T-cell (primary cell): ENCODE measurements at regions not wholly inside any gene's neighbourhood (a gene's known extent, or its start where the extent isn't known, plus 50 kb on each side); places are given as distances from the start of the nearest gene placed in this dataset.

Experiments
- ATAC-seq, 4 experiments: fragments of 200-7000 bp in 3 of 4; fragments of 150-1000 bp in 1 of 4; cut with Tn5 transposase; replicated peaks in 1 of 4; 1 replicate in 3 of 4; 2 replicates in 1 of 4; pipeline ENCODE4 v1.10.0; 2021; ENCODE audit warnings: moderate library complexity in 3 of 4, mild to moderate bottlenecking in 2 of 4, moderate number of reproducible peaks in 1 of 4
- CTCF ChIA-PET, 2 donors: fragments of 300-600 bp; sonication (Branson Sonifier 250); formaldehyde crosslinking; loops; one replicate each; lab custom pipeline; 2022; ENCODE audit warnings: antibody characterized with exemption in 2 of 2; lab: Charles Lee
- POLR2A ChIA-PET, 2 donors: fragments of 300-600 bp; sonication (Branson Sonifier 250); formaldehyde crosslinking; loops; one replicate each; lab custom pipeline; 2022; ENCODE audit warnings: antibody characterized with exemption in 2 of 2; lab: Charles Lee
- DNase-seq, 35 experiments: peaks; one replicate each; pipeline versions ENCODE4 v3.0.0 to v3.0.0-alpha.2; 2013 to 2023
- H3K27ac ChIP-seq: one replicate; pipeline ENCODE4 v1.5.1; 2013; ENCODE audit warnings: low read length
- H3K27me3 ChIP-seq, 2 experiments: replicated peaks in 1 of 2; 1 replicate in 1 of 2; 2 replicates in 1 of 2; pipeline versions ENCODE4 v1.6.1 to v1.7.0; 2013; ENCODE audit warnings: low read length in 1 of 2, mixed read lengths in 1 of 2; ENCODE audit not compliant: control insufficient read depth in 2 of 2, insufficient read depth in 2 of 2; ENCODE audit errors: extremely low read depth in 1 of 2
- H3K36me3 ChIP-seq, 2 donors: 1 replicate in 1 of 2; 2 replicates in 1 of 2; pipeline versions ENCODE4 v1.6.1 to v1.7.0; 2013; ENCODE audit warnings: low read length in 1 of 2; ENCODE audit not compliant: control insufficient read depth in 2 of 2, insufficient read depth in 1 of 2; ENCODE audit errors: extremely low read depth in 1 of 2
- H3K4me1 ChIP-seq, 2 experiments: 1 replicate in 1 of 2; 2 replicates in 1 of 2; pipeline versions ENCODE4 v1.6.1 to v1.7.0; 2013; ENCODE audit warnings: low read length in 2 of 2, mixed read lengths in 1 of 2; ENCODE audit not compliant: insufficient read depth in 2 of 2, control insufficient read depth in 1 of 2; ENCODE audit errors: extremely low read depth in 1 of 2
- H3K4me3 ChIP-seq, 2 donors: 1 replicate in 1 of 2; 2 replicates in 1 of 2; pipeline versions ENCODE4 v1.5.1 to v1.7.0; 2013; ENCODE audit warnings: mild to moderate bottlenecking in 2 of 2, low read length in 1 of 2, moderate library complexity in 1 of 2; ENCODE audit not compliant: control insufficient read depth in 1 of 2; ENCODE audit errors: extremely low read depth in 1 of 2
- H3K9me3 ChIP-seq: 2 replicates; pipeline ENCODE4 v1.7.0; 2013
- H3K27ac Mint-ChIP-seq, 2 donors: one replicate each; pipeline ENCODE4 v1.8.0; 2020 to 2021; ENCODE audit warnings: mild to moderate bottlenecking in 2 of 2, mixed read lengths in 2 of 2
- H3K27me3 Mint-ChIP-seq, 2 donors: one replicate each; pipeline ENCODE4 v1.8.0; 2021 to 2022; ENCODE audit warnings: mixed read lengths in 2 of 2
- H3K36me3 Mint-ChIP-seq: one replicate; pipeline ENCODE4 v1.8.0; 2021; ENCODE audit warnings: mixed read lengths
- H3K4me1 Mint-ChIP-seq, 3 donors: one replicate each; pipeline ENCODE4 v1.8.0; 2020 to 2022; ENCODE audit warnings: mixed read lengths in 3 of 3, mild to moderate bottlenecking in 1 of 3
- H3K4me3 Mint-ChIP-seq, 3 donors: one replicate each; pipeline ENCODE4 v1.8.0; 2020 to 2022; ENCODE audit warnings: mild to moderate bottlenecking in 3 of 3, mixed read lengths in 3 of 3, moderate library complexity in 3 of 3
- H3K9me3 Mint-ChIP-seq, 3 donors: one replicate each; pipeline ENCODE4 v1.8.0; 2020 to 2022; ENCODE audit warnings: mixed read lengths in 3 of 3
- WGBS: methylation state at CpG from one replicate; pipeline ENCODE4 v1.1.5; 2013; ENCODE audit warnings: missing lambda C conversion rate; ENCODE audit not compliant: insufficient coverage; 5-methylcytosine and 5-hydroxymethylcytosine counted together

DNA sequence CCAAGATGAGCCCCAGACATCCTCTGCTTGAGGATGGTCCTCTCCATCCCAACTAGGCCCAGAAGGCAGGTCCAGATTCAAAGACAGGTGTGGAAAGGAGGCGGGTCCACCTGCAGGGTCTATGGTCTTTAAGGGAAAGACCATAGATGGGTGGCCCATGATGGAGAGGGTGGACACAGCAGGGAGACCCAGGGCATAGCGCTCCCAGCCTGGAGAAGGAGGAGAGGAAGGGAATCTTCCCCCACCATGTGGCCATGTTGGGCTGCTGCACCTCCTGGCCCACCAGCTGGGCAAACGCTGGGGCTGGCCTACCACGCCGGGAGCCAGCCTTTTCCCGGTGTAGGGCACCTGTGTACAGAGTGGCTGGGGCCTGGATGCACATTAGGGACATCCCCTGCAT is 265.2 kb upstream of the TLE3 start:
- CTCF ChIA-PET, result no interaction called here
- ATAC-seq (no peak), DNase-seq (no peak)
- POLR2A ChIA-PET, result no interaction called here
- peaks cover 0 to 24% of the 10 kb centered on the region in 2 experiments for H3K27me3 ChIP-seq
- H3K9me3 ChIP-seq, result no peaks in the 10 kb centered on the region
- WGBS, result 77% methylated on average over 4 of the region's 6 CpGs
- H3K27me3 Mint-ChIP-seq, result peaks cover 13 to 19% of the 10 kb centered on the region in 2 donors
- no peaks in the 10 kb centered on the region for H3K4me1 ChIP-seq
- H3K4me3 ChIP-seq, result no peak overlapping the region
- no peaks in the 10 kb centered on the region for H3K36me3 Mint-ChIP-seq
- H3K4me1 Mint-ChIP-seq, result peaks cover 3 to 4% (median 3%) of the 10 kb centered on the region in 3 donors
- H3K27ac Mint-ChIP-seq, result no peak overlapping the region
- H3K4me3 Mint-ChIP-seq, result no peak overlapping the region
- no peaks in the 10 kb centered on the region for H3K36me3 ChIP-seq
- H3K9me3 Mint-ChIP-seq, result no peaks in the 10 kb centered on the region
- no peak overlapping the region for H3K27ac ChIP-seq

DNA sequence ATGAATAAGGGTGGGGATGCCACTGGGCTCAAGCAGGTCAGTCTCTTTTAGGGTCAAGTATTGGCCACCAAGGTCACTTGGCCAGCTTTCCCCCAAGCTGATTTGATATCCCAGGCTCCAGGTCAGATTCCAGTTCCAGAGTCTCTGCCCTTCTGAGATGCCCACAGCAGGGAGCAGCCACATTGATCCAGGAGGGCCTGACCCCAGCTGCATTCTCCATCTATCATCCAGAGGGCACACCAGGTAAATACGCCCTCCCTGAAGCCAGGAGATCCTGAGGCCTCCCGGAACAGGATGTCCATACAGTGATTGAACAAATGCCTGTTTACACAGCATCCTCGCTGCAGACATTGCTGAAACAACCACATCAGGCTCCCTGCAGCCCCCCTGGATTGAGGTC is 264.6 kb upstream of the TLE3 start:
- ATAC-seq, result no peak
- no peak overlapping the region for H3K4me3 Mint-ChIP-seq
- H3K27me3 Mint-ChIP-seq, result peaks cover 13 to 19% of the 10 kb centered on the region in 2 donors
- Histone ChIP-seq H3K4me1 (no peaks in the 10 kb centered on the region), H3K36me3 (no peaks in the 10 kb centered on the region), H3K4me3 (no peak overlapping the region), H3K9me3 (no peaks in the 10 kb centered on the region), H3K27ac (no peak overlapping the region), H3K27me3 (peaks cover 0 to 23% of the 10 kb centered on the region in 2 experiments)
- DNase-seq, result no peak
- ChIA-PET POLR2A (no interaction called here), CTCF (no interaction called here)
- no peaks in the 10 kb centered on the region for H3K36me3 Mint-ChIP-seq
- peaks cover 0 to 2% (median 0%) of the 10 kb centered on the region in 3 donors for H3K4me1 Mint-ChIP-seq
- WGBS, result 50% methylated on average over 2 of the region's 3 CpGs
- H3K27ac Mint-ChIP-seq, result no peak overlapping the region
- no peaks in the 10 kb centered on the region for H3K9me3 Mint-ChIP-seq

DNA sequence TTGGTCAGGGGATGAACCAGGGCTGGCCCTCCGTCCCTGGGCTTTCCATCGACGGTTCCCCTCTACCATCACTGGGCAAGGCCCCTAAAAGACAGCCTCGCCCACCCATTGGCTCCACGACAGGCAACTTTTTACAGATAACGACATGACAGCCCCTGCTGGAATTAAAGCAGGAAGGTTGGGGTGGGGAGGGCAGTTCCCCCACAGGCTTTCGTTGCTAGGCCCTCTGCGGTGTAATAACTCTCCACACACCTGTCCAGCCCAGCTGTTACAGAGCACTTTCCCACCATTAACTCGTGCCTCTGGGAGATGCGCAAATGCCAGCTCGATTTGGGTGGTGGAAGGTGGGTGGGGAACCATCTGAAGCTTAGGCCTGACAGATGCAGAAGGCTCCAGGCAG is 264.2 kb upstream of the TLE3 start:
- Histone ChIP-seq H3K27me3 (peaks cover 0 to 27% of the 10 kb centered on the region in 2 experiments), H3K27ac (no peak overlapping the region), H3K4me3 (no peak overlapping the region), H3K9me3 (no peaks in the 10 kb centered on the region), H3K4me1 (no peaks in the 10 kb centered on the region), H3K36me3 (no peaks in the 10 kb centered on the region)
- ATAC-seq (no peak), DNase-seq (no peak)
- CTCF ChIA-PET, result no interaction called here
- Mint-ChIP-seq H3K4me1 (peaks cover 0 to 2% (median 0%) of the 10 kb centered on the region in 3 donors), H3K9me3 (no peaks in the 10 kb centered on the region), H3K27ac (no peak overlapping the region), H3K27me3 (peaks cover 13 to 19% of the 10 kb centered on the region in 2 donors), H3K4me3 (no peak overlapping the region), H3K36me3 (no peaks in the 10 kb centered on the region)
- 93% methylated on average over 5 of the region's 11 CpGs for WGBS
- POLR2A ChIA-PET, result no interaction called here

DNA sequence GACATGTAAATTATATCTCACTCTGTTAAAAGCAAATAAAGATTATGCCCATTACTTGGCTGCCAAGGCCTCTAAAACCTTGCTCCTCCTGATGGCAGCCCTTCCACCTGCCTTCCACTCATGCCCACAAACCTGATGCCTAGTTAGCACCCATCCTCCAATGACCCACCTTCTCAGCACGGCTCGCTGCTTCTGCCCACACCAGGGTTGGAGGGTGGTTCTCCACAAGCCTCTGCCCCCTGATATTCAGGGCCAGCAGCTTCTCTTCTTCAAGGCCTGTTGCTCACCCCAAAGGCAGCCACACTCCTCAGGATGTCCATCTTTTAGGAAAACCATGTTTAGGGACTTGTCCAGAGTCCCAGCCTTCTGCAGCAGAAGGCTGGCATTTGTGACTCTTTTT is 263.4 kb upstream of the TLE3 start:
- Histone ChIP-seq H3K4me1 (no peaks in the 10 kb centered on the region), H3K9me3 (no peaks in the 10 kb centered on the region), H3K27me3 (peaks cover 0 to 34% of the 10 kb centered on the region in 2 experiments), H3K27ac (no peak overlapping the region), H3K4me3 (no peak overlapping the region), H3K36me3 (no peaks in the 10 kb centered on the region)
- DNase-seq (no peak), ATAC-seq (no peak)
- Mint-ChIP-seq H3K4me3 (no peak overlapping the region), H3K36me3 (no peaks in the 10 kb centered on the region), H3K9me3 (no peaks in the 10 kb centered on the region), H3K27ac (no peak overlapping the region), H3K4me1 (peaks cover 0 to 2% (median 0%) of the 10 kb centered on the region in 3 donors), H3K27me3 (peaks cover 9 to 23% of the 10 kb centered on the region in 2 donors)
- WGBS, result 90% methylated on average over 2 of the region's 2 CpGs
- ChIA-PET POLR2A (no interaction called here), CTCF (no interaction called here)

DNA sequence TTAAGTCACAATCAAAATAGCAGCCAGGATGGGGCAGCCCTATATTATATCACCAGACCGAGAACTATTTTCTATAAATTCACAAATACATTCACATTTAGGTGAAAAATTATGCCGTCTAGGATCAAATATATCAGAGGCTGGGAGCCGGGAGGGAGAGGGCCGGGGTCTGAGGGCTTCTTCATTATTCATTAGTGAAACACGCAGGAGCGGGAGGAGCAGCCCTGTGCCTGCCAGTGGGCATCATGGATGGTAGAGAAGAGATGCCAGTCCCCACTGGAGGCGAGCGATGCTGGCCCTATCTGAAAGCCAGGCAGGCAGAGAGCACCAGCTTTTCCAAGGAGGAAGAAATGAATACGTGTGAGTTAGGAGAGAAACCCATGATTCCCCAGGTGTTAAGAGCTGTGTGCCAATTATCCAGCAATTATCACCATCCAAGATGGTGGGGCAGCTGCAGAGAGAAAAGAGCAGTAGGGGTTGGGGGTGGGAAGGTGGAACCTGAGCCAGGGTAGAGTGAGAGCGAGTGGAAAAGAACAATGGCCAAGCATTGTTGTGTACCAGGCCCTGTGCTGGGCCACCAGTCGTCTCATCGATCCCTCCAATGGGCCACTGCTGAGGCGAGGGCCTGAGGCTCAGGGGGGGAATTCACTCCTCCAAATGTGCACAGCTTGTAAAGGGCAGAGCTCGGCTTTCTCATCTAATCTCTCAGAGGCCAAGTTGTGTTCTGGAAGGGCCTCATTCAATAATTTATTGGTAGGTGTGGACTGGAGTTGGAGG is 261.3 kb upstream of the TLE3 start:
- H3K27ac ChIP-seq, result no peak overlapping the region
- no peaks in the 10 kb centered on the region for H3K4me1 ChIP-seq
- no peak overlapping the region for H3K4me3 ChIP-seq
- no peaks in the 10 kb centered on the region for H3K9me3 ChIP-seq
- peaks cover 3 to 22% of the 10 kb centered on the region in 2 donors for H3K27me3 Mint-ChIP-seq
- CTCF ChIA-PET, result no interaction called here
- no peaks in the 10 kb centered on the region for H3K36me3 Mint-ChIP-seq
- H3K27ac Mint-ChIP-seq, result no peak overlapping the region
- H3K4me3 Mint-ChIP-seq, result no peak overlapping the region
- DNase-seq, result no peak
- ATAC-seq, result no peak
- no peaks in the 10 kb centered on the region for H3K36me3 ChIP-seq
- H3K4me1 Mint-ChIP-seq, result no peaks in the 10 kb centered on the region
- peaks cover 0 to 39% of the 10 kb centered on the region in 2 experiments for H3K27me3 ChIP-seq
- no peaks in the 10 kb centered on the region for H3K9me3 Mint-ChIP-seq
- 99% methylated on average over 9 of the region's 14 CpGs for WGBS
- POLR2A ChIA-PET, result no interaction called here

DNA sequence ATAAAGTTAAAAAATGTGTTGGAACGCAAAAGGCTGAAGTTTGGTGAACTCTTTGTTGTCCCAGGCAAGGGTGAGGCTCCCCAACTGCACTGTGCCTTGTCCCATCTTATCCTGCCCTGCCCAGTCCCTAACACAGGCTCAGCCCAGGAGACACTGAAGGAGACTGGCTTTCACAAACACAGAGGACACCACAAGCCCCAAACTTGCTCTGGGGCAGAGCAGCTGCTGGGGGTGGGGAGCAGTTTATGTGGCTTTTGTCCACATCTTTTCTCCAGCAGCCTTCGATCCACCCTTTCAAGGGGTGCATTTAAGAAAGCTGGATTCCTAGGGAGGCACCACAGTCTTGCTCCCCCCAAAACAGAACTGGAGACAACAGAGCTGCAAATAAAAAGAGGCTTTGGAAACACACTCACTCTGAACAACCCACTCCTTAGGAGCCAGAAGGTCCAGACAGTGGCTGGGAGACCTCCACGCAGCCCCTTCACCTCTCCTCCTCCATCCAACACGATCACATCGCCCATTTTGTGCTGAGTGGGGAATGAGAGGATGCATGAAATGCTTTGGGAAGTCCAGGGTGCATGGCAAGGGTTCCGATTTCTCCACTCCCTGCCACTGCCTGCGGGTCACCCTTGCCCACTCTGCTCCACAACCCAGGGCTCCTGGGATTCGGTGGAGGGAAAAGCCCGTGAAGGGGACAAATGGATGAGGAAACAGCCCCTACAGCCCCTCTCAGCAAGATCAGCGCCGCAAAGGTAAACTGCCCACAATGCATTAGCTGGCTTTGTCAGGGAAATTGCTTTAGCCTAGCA is 260.5 kb upstream of the TLE3 start:
- Histone ChIP-seq H3K36me3 (no peaks in the 10 kb centered on the region), H3K9me3 (no peaks in the 10 kb centered on the region), H3K4me1 (no peaks in the 10 kb centered on the region), H3K4me3 (no peak overlapping the region), H3K27me3 (peaks cover 0 to 42% of the 10 kb centered on the region in 2 experiments), H3K27ac (no peak overlapping the region)
- no peak for ATAC-seq
- ChIA-PET CTCF (interaction anchor here in 1 of 2 donors (0.6 kb wide), 1 partner anchor 19 kb away, joined by 15 read pairs; no protein-coding TSS in a partner anchor), POLR2A (no interaction called here)
- Mint-ChIP-seq H3K9me3 (no peaks in the 10 kb centered on the region), H3K27me3 (peaks cover 4 to 17% of the 10 kb centered on the region in 2 donors), H3K4me3 (no peak overlapping the region), H3K36me3 (no peaks in the 10 kb centered on the region), H3K27ac (no peak overlapping the region), H3K4me1 (no peaks in the 10 kb centered on the region)
- no peak for DNase-seq
- no CpG with 5 or more reads among the region's 11 CpGs for WGBS
